IMR-90 (cell line): ENCODE measurements at regions not wholly inside any gene's neighbourhood (a gene's known extent, or its start where the extent isn't known, plus 50 kb on each side); places are given as distances from the start of the nearest gene placed in this dataset.

Experiments used
- ATAC-seq: fragments of 200-7000 bp; cut with Tn5 transposase; 2 replicates; pipeline ENCODE4 v1.9.1; 2020; ENCODE audit warnings: low read depth, mild to moderate bottlenecking, moderate library complexity
- BruUV-seq: library from RNA; stranded (reverse); fragments of 400-500 nt; replicated peaks from 2 replicates; lab custom pipeline; 2021; lab: Mats Ljungman, UMichigan
- CTCF ChIA-PET: fragments of 300-600 bp; formaldehyde crosslinking; extraction: SDS; loops from one replicate; lab custom pipeline; 2021; ENCODE audit warnings: antibody characterized with exemption; lab: Yijun Ruan, JAX
- POLR2A ChIA-PET: fragments of 300-600 bp; sonication (Branson Sonifier 250); formaldehyde crosslinking; loops from one replicate; lab custom pipeline; 2022; ENCODE audit warnings: antibody characterized with exemption; ENCODE audit not compliant: unreplicated experiment; lab: Charles Lee
- DNase-seq: peaks from one replicate; pipeline ENCODE4 v3.0.0; 2013
- H2AFZ ChIP-seq: replicated peaks from 2 replicates; pipeline ENCODE3; 2013; ENCODE audit warnings: low read length, mild to moderate bottlenecking; ENCODE audit not compliant: poor library complexity
- H2AK5ac ChIP-seq: 2 replicates; pipeline ENCODE4 v1.6.1; 2013; ENCODE audit warnings: low read depth, low read length, inconsistent platforms
- H2AK9ac ChIP-seq: replicated peaks from 2 replicates; pipeline ENCODE3; 2013; ENCODE audit warnings: mild to moderate bottlenecking, low read depth, low read length, moderate library complexity; ENCODE audit not compliant: poor library complexity
- H2BK120ac ChIP-seq: 2 replicates; pipeline ENCODE4 v1.6.1; 2013; ENCODE audit warnings: low read depth, low read length, inconsistent platforms
- H2BK15ac ChIP-seq: 3 replicates; pipeline ENCODE4 v1.6.1; 2013; ENCODE audit warnings: low read depth, low read length, inconsistent platforms
- H2BK20ac ChIP-seq: 2 replicates; pipeline ENCODE4 v1.6.1; 2013; ENCODE audit warnings: low read depth, mild to moderate bottlenecking, inconsistent platforms, low read length, moderate library complexity
- H2BK5ac ChIP-seq: 2 replicates; pipeline ENCODE4 v1.6.1; 2013; ENCODE audit warnings: mild to moderate bottlenecking, low read depth, low read length, inconsistent platforms; ENCODE audit not compliant: poor library complexity, severe bottlenecking
- H3K14ac ChIP-seq: replicated peaks from 2 replicates; pipeline ENCODE4 v1.6.1; 2013; ENCODE audit warnings: low read depth, low read length, inconsistent platforms
- H3K18ac ChIP-seq: 2 replicates; pipeline ENCODE4 v1.6.1; 2013; ENCODE audit warnings: low read depth, low read length, control low read depth
- H3K23ac ChIP-seq: 2 replicates; pipeline ENCODE4 v1.6.1; 2013; ENCODE audit warnings: low read depth, low read length, inconsistent platforms
- H3K27ac ChIP-seq: 2 replicates; pipeline ENCODE4 v1.5.1; 2013; ENCODE audit warnings: mild to moderate bottlenecking, control low read depth, low read length; ENCODE audit not compliant: insufficient read depth
- H3K27me3 ChIP-seq: 2 replicates; pipeline ENCODE4 v1.6.1; 2013; ENCODE audit warnings: low read length; ENCODE audit not compliant: control insufficient read depth, insufficient read depth
- H3K36me3 ChIP-seq: 2 replicates; pipeline ENCODE4 v1.6.1; 2013; ENCODE audit warnings: low read length, mixed read lengths; ENCODE audit not compliant: control insufficient read depth, insufficient read depth
- H3K4ac ChIP-seq: 2 replicates; pipeline ENCODE4 v1.6.1; 2013; ENCODE audit warnings: low read depth, low read length, inconsistent platforms
- H3K4me1 ChIP-seq: 2 replicates; pipeline ENCODE4 v1.6.1; 2013; ENCODE audit warnings: low read length, mixed read lengths; ENCODE audit not compliant: control insufficient read depth, insufficient read depth
- H3K4me2 ChIP-seq: 2 replicates; pipeline ENCODE4 v1.6.1; 2013; ENCODE audit warnings: low read depth, mild to moderate bottlenecking, control low read depth, low read length, moderate library complexity
- H3K4me3 ChIP-seq: 2 replicates; pipeline ENCODE4 v1.5.1; 2013; ENCODE audit warnings: low read depth, mild to moderate bottlenecking, control low read depth, low read length, moderate library complexity; ENCODE audit not compliant: insufficient read depth
- H3K56ac ChIP-seq: 2 replicates; pipeline ENCODE4 v1.6.1; 2013; ENCODE audit warnings: low read length, inconsistent platforms; ENCODE audit not compliant: insufficient read depth; ENCODE audit errors: extremely low read depth
- H3K79me1 ChIP-seq, 2 experiments: 2 replicates each; pipeline ENCODE4 v1.6.1; 2013; ENCODE audit warnings: low read length in 2 of 2, inconsistent platforms in 1 of 2, low read depth in 1 of 2
- H3K9ac ChIP-seq: 2 replicates; pipeline ENCODE4 v1.6.1; 2013; ENCODE audit warnings: low read depth, low read length, control low read depth
- H3K9me1 ChIP-seq: 2 replicates; pipeline ENCODE4 v1.6.1; 2013; ENCODE audit warnings: low read length, inconsistent platforms; ENCODE audit not compliant: insufficient read depth
- H3K9me3 ChIP-seq: 2 replicates; pipeline ENCODE4 v1.6.1; 2013; ENCODE audit warnings: low read length; ENCODE audit not compliant: control insufficient read depth, insufficient read depth
- H4K20me1 ChIP-seq: 2 replicates; pipeline ENCODE4 v1.6.1; 2013; ENCODE audit warnings: low read length, inconsistent platforms; ENCODE audit not compliant: insufficient read depth
- H4K5ac ChIP-seq: 2 replicates; pipeline ENCODE4 v1.6.1; 2013; ENCODE audit warnings: mild to moderate bottlenecking, low read depth, low read length, control low read depth
- H4K8ac ChIP-seq, 2 experiments: 2 replicates each; pipeline ENCODE4 v1.6.1; 2013; ENCODE audit warnings: low read depth in 2 of 2, low read length in 2 of 2, control low read depth in 1 of 2, inconsistent platforms in 1 of 2
- H4K91ac ChIP-seq: 2 replicates; pipeline ENCODE4 v1.6.1; 2013; ENCODE audit warnings: low read depth, low read length, inconsistent platforms; ENCODE audit not compliant: insufficient read depth
- BHLHE40 ChIP-seq: fragments of 150-350 bp; IDR thresholded peaks from 2 replicates; pipeline ENCODE4 v1.6.1; 2016; ENCODE audit warnings: mild to moderate bottlenecking, low read depth, low read length
- CHD1 ChIP-seq: IDR thresholded peaks from 2 replicates; pipeline ENCODE4 v1.6.1; 2012; ENCODE audit warnings: low read depth, low read length, improper control_type of control experiment
- CTCF ChIP-seq: conservative IDR thresholded peaks from 2 replicates; pipeline ENCODE4 v1.5.1; 2012; ENCODE audit warnings: mild to moderate bottlenecking, low read depth, low read length, improper control_type of control experiment
- MAZ ChIP-seq: IDR thresholded peaks from 2 replicates; pipeline ENCODE4 v1.6.1; 2012; ENCODE audit warnings: low read depth, mild to moderate bottlenecking, low read length, improper control_type of control experiment, moderate library complexity, borderline replicate concordance
- NFE2L2 ChIP-seq: fragments of 150-350 bp; IDR thresholded peaks from 2 replicates; pipeline ENCODE4 v1.6.1; 2016; ENCODE audit warnings: low read depth, mild to moderate bottlenecking, low read length
- POLR2A ChIP-seq: IDR thresholded peaks from 2 replicates; pipeline ENCODE4 v1.6.1; 2012; ENCODE audit warnings: mild to moderate bottlenecking, low read depth, low read length
- RAD21 ChIP-seq: IDR thresholded peaks from 2 replicates; pipeline ENCODE4 v1.6.1; 2012; ENCODE audit warnings: low read length, improper control_type of control experiment
- RFX5 ChIP-seq: IDR thresholded peaks from 2 replicates; pipeline ENCODE4 v1.8.0; 2012; ENCODE audit warnings: low read depth, mild to moderate bottlenecking, low read length, moderate library complexity
- SMC3 ChIP-seq: fragments of 150-350 bp; IDR thresholded peaks from 2 replicates; pipeline ENCODE4 v1.6.1; 2016; ENCODE audit warnings: low read depth, mild to moderate bottlenecking, antibody characterized with exemption, low read length, moderate library complexity
- USF2 ChIP-seq: fragments of 150-350 bp; IDR thresholded peaks from 2 replicates; pipeline ENCODE4 v1.6.1; 2017; ENCODE audit warnings: mild to moderate bottlenecking, antibody characterized with exemption, low read length, low read depth
- WGBS, 2 experiments: methylation state at CpG; one replicate each; pipeline versions ENCODE4 v1.1.5 to v1.1.7; 2013; ENCODE audit warnings: missing lambda C conversion rate in 2 of 2; ENCODE audit not compliant: insufficient read length in 1 of 2; ENCODE audit errors: extremely low coverage in 2 of 2; 5-methylcytosine and 5-hydroxymethylcytosine counted together
- dilution Hi-C: fragments of 300-500 bp; cut with HindIII; formaldehyde crosslinking; loops from one replicate; pipeline ENCODE4 v1.14.3; 2018; ENCODE audit warnings: low sequenced_read_pairs; ENCODE audit not compliant: unreplicated experiment
- in situ Hi-C: fragments of 300-500 bp; cut with MboI; formaldehyde crosslinking; loops from 3 replicates; pipeline ENCODE4 v1.14.3; 2019; ENCODE audit warnings: low sequenced_read_pairs, inconsistent platforms, mixed read lengths
- intact Hi-C: fragments of 100-400 bp; cut with micrococcal nuclease; formaldehyde crosslinking; loops from 2 replicates; pipeline ENCODE4 v1.10.0; 2022

- Histone ChIP-seq H4K20me1 (no peaks in the 10 kb centered on the region), H2BK20ac (no peak overlapping the region), H3K4me2 (no peak overlapping the region), H4K91ac (no peak overlapping the region), H3K27ac (no peak overlapping the region), H2AFZ (no peak overlapping the region), H2BK15ac (no peak overlapping the region), H4K5ac (no peak overlapping the region), H3K14ac (no peak overlapping the region), H2BK120ac (no peak overlapping the region), H3K56ac (no peak overlapping the region), H3K4me3 (no peak overlapping the region), H3K9me3 (peaks cover 3% of the 10 kb centered on the region; the same call in 1 of the 2 replicates), H3K79me1 (no peaks in the 10 kb centered on the region), H4K8ac (no peak overlapping the region), H3K23ac (no peak overlapping the region), H3K36me3 (no peaks in the 10 kb centered on the region), H3K9ac (no peak overlapping the region), H2AK5ac (no peak overlapping the region), H3K18ac (no peak overlapping the region), H3K4ac (no peak overlapping the region), H3K4me1 (no peaks in the 10 kb centered on the region), H3K9me1 (no peaks in the 10 kb centered on the region), H3K27me3 (no peaks in the 10 kb centered on the region), H2AK9ac (no peak overlapping the region), H2BK5ac (no peak overlapping the region)
- POLR2A ChIA-PET = no interaction called here
- in situ Hi-C loops = no loop called here
- no peak for TF ChIP-seq POLR2A
- TF ChIP-seq USF2 = no peak
- TF ChIP-seq CHD1 = no peak
- no peak for TF ChIP-seq RAD21
- TF ChIP-seq CTCF = no peak
- no peak for TF ChIP-seq RFX5
- TF ChIP-seq BHLHE40 = no peak
- no peak for TF ChIP-seq SMC3
- no peak for TF ChIP-seq MAZ
- no peak for TF ChIP-seq NFE2L2
- no CpG with 5 or more reads among the region's 2 CpGs for WGBS, 2 experiments
- dilution Hi-C loops = no loop called here
- intact Hi-C loops = no loop called here
- ATAC-seq = no peak
- CTCF ChIA-PET = no interaction called here
- no peak for DNase-seq
- BruUV-seq = no TSS peak
These were observed 405.2 kb upstream of the CNKSR2 start for GRCh38 chrX:20968996-20969395.
